ENCODE measurements at regions not wholly inside any gene's neighbourhood (a gene's known extent, or its start where the extent isn't known, plus 50 kb on each side); places are given as distances from the start of the nearest gene placed in this dataset.

GRCh38 chr9:29209748-29210291 lies 1636.5 kb upstream of the C9orf72 start:
- no peak for TF ChIP-seq CTCF (IDR thresholded peaks at IDR 0.05)
- no peak for TF ChIP-seq POLR2A (IDR thresholded peaks at IDR 0.05)

All from thyroid gland (tissue), 4 donors.